K562 (cell line): ENCODE measurements at regions not wholly inside any gene's neighbourhood (a gene's known extent, or its start where the extent isn't known, plus 50 kb on each side); places are given as distances from the start of the nearest gene placed in this dataset.

Experiments used
- ATAC-seq: fragments of 200-7000 bp; cut with Tn5 transposase; 3 replicates; pipeline ENCODE4 v1.9.1; 2020; ENCODE audit warnings: moderate library complexity
- BruUV-seq: library from RNA; stranded (reverse); fragments of 400-500 nt; replicated peaks from 2 replicates; lab custom pipeline; 2021; lab: Mats Ljungman, UMichigan
- CTCF ChIA-PET: fragments of 300-600 bp; formaldehyde crosslinking; extraction: SDS; loops from one replicate; lab custom pipeline; 2021; ENCODE audit warnings: low intra/inter-chr PET ratio; lab: Yijun Ruan, JAX
- POLR2A ChIA-PET: fragments of 300-600, 350-650 bp; sonication (Branson Sonifier 250); formaldehyde crosslinking; extraction: SDS; loops from one replicate; lab custom pipeline; 2021; ENCODE audit warnings: antibody characterized with exemption, inconsistent platforms; lab: Yijun Ruan, JAX
- DNase-seq, 4 experiments: peaks; one replicate each; pipeline versions ENCODE4 v3.0.0 to v3.0.0-alpha.2; 2011 to 2018; ENCODE audit warnings: low spot score in 3 of 4, mixed read lengths in 3 of 4; ENCODE audit errors: extremely low read depth in 1 of 4
- FAIRE-seq: peaks from 2 replicates; lab custom pipeline; 2011; peaks lifted over from hg19 to GRCh38; lab: Jason Lieb, UNC
- H2AFZ ChIP-seq: 2 replicates; pipeline ENCODE4 v1.6.0; 2011; ENCODE audit warnings: low read depth, low read length, control low read depth, inconsistent platforms
- H3K27ac ChIP-seq: fragments of 200-600 bp; 3 replicates; pipeline ENCODE4 v1.8.0; 2011; ENCODE audit warnings: low read depth, mild to moderate bottlenecking, control low read depth, inconsistent platforms, low read length, moderate library complexity, mixed read lengths; ENCODE audit errors: extremely low read depth
- H3K27me3 ChIP-seq, 2 experiments: fragments of 300-600 bp in 1 of 2; 2 replicates in 1 of 2; 3 replicates in 1 of 2; pipeline versions ENCODE4 v1.6.0 to v1.8.0; 2011; ENCODE audit warnings: inconsistent platforms in 2 of 2, low read length in 2 of 2, mild to moderate bottlenecking in 1 of 2, mixed read lengths in 1 of 2, moderate library complexity in 1 of 2; ENCODE audit not compliant: control insufficient read depth in 2 of 2, insufficient read depth in 2 of 2
- H3K36me3 ChIP-seq: fragments of 300-600 bp; 3 replicates; pipeline ENCODE4 v1.8.0; 2011; ENCODE audit warnings: mild to moderate bottlenecking, low read length, inconsistent platforms; ENCODE audit not compliant: control insufficient read depth, insufficient read depth
- H3K4me1 ChIP-seq, 2 experiments: fragments of 200-600 bp in 1 of 2; replicated peaks in 1 of 2; 2 replicates in 1 of 2; 3 replicates in 1 of 2; pipeline versions ENCODE4 v1.5.1 to v1.8.0; 2011; ENCODE audit warnings: inconsistent platforms in 2 of 2, low read length in 2 of 2, mild to moderate bottlenecking in 1 of 2, mixed read lengths in 1 of 2, moderate library complexity in 1 of 2; ENCODE audit not compliant: control insufficient read depth in 2 of 2, insufficient read depth in 2 of 2
- H3K4me2 ChIP-seq: 2 replicates; pipeline ENCODE4 v1.6.1; 2011; ENCODE audit warnings: low read length, control low read depth, inconsistent platforms, mixed read lengths; ENCODE audit not compliant: insufficient read depth
- H3K4me3 ChIP-seq: fragments of 200-600 bp; sonication (generic), shearing (Covaris generic); 2 replicates; pipeline ENCODE4 v1.5.1; 2016; ENCODE audit warnings: control low read depth, inconsistent platforms
- H3K79me2 ChIP-seq: fragments of 200-600 bp; 3 replicates; pipeline ENCODE4 v1.8.0; 2011; ENCODE audit warnings: low read length, inconsistent platforms; ENCODE audit not compliant: control insufficient read depth, insufficient read depth
- H3K9ac ChIP-seq, 2 experiments: 2 replicates each; pipeline versions ENCODE4 v1.6.0 to v1.6.1; 2011; ENCODE audit warnings: low read depth in 2 of 2, low read length in 2 of 2, control low read depth in 1 of 2, inconsistent platforms in 1 of 2, mild to moderate bottlenecking in 1 of 2, mixed read lengths in 1 of 2; ENCODE audit not compliant: insufficient read depth in 1 of 2
- H3K9me1 ChIP-seq: one replicate; pipeline ENCODE4 v1.6.0; 2011; ENCODE audit warnings: inconsistent platforms, mild to moderate bottlenecking, low read length, moderate library complexity; ENCODE audit not compliant: control insufficient read depth, insufficient read depth
- H3K9me3 ChIP-seq: replicated peaks from 2 replicates; pipeline ENCODE4 v1.5.1; 2011; ENCODE audit warnings: low read depth, low read length, inconsistent platforms; ENCODE audit not compliant: control insufficient read depth, insufficient read depth
- H4K20me1 ChIP-seq: replicated peaks from 2 replicates; pipeline ENCODE4 v1.6.1; 2011; ENCODE audit warnings: low read length, inconsistent platforms, mixed read lengths; ENCODE audit not compliant: control insufficient read depth, insufficient read depth
- BACH1 ChIP-seq: fragments of 200-800 bp; sonication (Bioruptor generic); IDR thresholded peaks from 2 replicates; pipeline ENCODE4 v1.6.1; 2016; ENCODE audit warnings: missing genetic modification characterization, missing compliant biosample characterization
- EP300 ChIP-seq: IDR thresholded peaks from 2 replicates; pipeline ENCODE4 v1.6.1; 2012; ENCODE audit warnings: low read length, improper control_type of control experiment
- HDAC2 ChIP-seq: fragments of 450-650 bp; IDR thresholded peaks from 2 replicates; pipeline ENCODE4 v1.6.1; 2016; ENCODE audit warnings: mild to moderate bottlenecking
- HSF4 ChIP-seq: fragments of 250-450 bp; sonication (Bioruptor Pico); IDR thresholded peaks from 2 replicates; pipeline ENCODE4 v2.1.2; 2022; ENCODE audit warnings: mild to moderate bottlenecking, moderate library complexity, borderline replicate concordance
- MAFG ChIP-seq: fragments of 450-650 bp; conservative IDR thresholded peaks from 2 replicates; pipeline ENCODE4 v1.6.1; 2016; ENCODE audit warnings: missing genetic modification characterization, missing compliant biosample characterization
- SIX5 ChIP-seq, 2 experiments: IDR thresholded peaks; 2 replicates each; pipeline ENCODE4 v1.6.1; 2011; ENCODE audit warnings: low read length in 2 of 2, borderline replicate concordance in 1 of 2, low read depth in 1 of 2, mild to moderate bottlenecking in 1 of 2, moderate library complexity in 1 of 2; ENCODE audit not compliant: insufficient read depth in 1 of 2
- YY1 ChIP-seq, 3 experiments: IDR thresholded peaks; 2 replicates each; pipeline ENCODE4 v1.6.1; 2011; ENCODE audit warnings: low read length in 2 of 3, mild to moderate bottlenecking in 2 of 3, moderate library complexity in 2 of 3, borderline replicate concordance in 1 of 3, control low read depth in 1 of 3, low read depth in 1 of 3; ENCODE audit not compliant: insufficient read depth in 3 of 3, insufficient replicate concordance in 2 of 3, control insufficient read depth in 1 of 3, insufficient read length in 1 of 3; ENCODE audit errors: extremely low read depth in 1 of 3
- ZNF830 ChIP-seq: fragments of 250-450 bp; sonication (Bioruptor Pico); IDR thresholded peaks from 2 replicates; pipeline ENCODE4 v1.5.0; 2021; ENCODE audit warnings: mild to moderate bottlenecking
- WGBS: fragments of 100-300 bp; shearing (Covaris generic); methylation state at CpG from one replicate; pipeline ENCODE4 v1.1.6; 2016; ENCODE audit warnings: low coverage, mixed read lengths; ENCODE audit not compliant: insufficient coverage; ENCODE audit errors: missing lambda C conversion rate; 5-methylcytosine and 5-hydroxymethylcytosine counted together
- in situ Hi-C: fragments of 300-500 bp; cut with MboI; formaldehyde crosslinking; loops from 4 replicates; pipeline ENCODE4 v1.15.0; 2018; ENCODE audit warnings: inconsistent platforms, mixed read lengths
- intact Hi-C: fragments of 100-400 bp; cut with micrococcal nuclease; formaldehyde crosslinking; loops from 2 replicates; pipeline ENCODE4 v1.14.2; 2022
- TF ChIP-seq, protein P1 (sequence below): sonication (generic); formaldehyde crosslinking; IDR thresholded peaks from 2 replicates; pipeline ENCODE4 v1.8.0; 2022; ENCODE audit warnings: missing genetic modification reagents, mild to moderate bottlenecking, borderline replicate concordance
- TF ChIP-seq, protein P2 (sequence below): fragments of 450-650 bp; IDR thresholded peaks from 2 replicates; pipeline ENCODE4 v1.6.1; 2016; ENCODE audit warnings: antibody characterized with exemption

DNA sequence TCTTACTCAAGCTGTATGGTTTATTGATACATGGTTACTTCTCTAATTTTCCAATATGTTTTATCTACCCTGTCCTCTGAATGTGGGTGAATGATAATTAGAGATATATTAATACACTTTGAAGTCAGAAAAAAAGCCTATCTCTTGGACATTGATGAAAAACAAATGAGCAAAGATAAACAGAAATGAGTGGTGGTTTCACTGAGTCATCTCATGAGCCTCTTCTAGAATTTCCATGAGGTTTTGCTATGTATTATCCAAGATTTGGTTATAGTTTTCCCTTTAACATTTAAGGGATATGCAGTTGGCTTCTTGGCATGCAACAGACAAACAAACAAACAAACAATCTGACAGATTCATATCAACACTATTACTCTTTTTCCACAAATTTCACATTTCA is 586.8 kb downstream of the RFPL4B start (continued):
- no peak for TF ChIP-seq MAFG (tag)
- TF ChIP-seq, protein P1, sequence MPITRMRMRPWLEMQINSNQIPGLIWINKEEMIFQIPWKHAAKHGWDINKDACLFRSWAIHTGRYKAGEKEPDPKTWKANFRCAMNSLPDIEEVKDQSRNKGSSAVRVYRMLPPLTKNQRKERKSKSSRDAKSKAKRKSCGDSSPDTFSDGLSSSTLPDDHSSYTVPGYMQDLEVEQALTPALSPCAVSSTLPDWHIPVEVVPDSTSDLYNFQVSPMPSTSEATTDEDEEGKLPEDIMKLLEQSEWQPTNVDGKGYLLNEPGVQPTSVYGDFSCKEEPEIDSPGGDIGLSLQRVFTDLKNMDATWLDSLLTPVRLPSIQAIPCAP (CRISPR knock-in tag), result no peak

DNA sequence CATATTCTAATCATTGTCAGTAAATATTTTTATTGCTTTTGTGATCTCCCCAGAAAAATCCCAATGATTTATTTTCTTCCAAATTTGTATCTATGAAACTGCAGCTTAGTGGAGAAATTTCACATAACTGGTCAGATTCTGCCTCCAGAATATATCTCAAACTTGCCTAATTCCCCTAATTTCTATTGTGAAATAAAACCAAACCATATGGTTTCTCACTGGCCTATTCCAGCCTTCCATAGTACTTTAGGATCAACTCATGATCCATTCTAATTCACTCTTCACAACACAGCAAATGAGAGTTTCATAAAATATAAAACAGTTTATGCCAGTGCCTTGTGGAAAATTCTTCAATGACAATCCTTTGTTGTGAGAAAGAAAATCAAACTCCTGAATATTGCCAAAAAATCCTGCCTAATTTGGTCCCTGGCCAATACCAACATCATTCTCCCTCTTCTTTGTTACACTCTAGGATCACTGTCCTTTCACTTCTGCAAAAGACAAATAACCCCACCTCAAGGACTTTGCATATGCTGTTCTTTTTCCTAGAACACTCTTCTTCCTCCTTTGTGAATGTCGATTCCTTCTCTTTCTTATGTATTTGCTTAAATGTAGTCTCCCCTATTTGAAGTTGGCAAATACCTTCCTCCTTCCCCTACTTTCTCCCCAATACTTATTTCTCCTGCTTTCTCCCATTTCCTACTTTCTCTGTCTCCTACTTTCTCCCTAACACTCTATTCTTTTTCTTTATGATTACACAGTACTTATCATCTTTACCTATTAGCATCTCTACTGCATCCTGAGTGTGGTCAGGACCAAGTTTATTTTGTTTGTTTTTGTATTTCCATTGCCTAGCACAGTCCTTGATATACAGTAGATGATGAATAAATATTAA is 587.5 kb downstream of the RFPL4B start:
- intact Hi-C loops, result no loop called here

More for the DNA sequence above, 587.5 kb downstream of the RFPL4B start:
- H3K4me2 ChIP-seq, result no peak overlapping the region
- no peak for ATAC-seq
- ChIA-PET CTCF (no interaction called here), POLR2A (no interaction called here)
- H3K4me3 ChIP-seq, result no peak overlapping the region
- no peaks in the 10 kb centered on the region for H3K9me3 ChIP-seq
- no peak overlapping the region for H2AFZ ChIP-seq
- 33% methylated on average over 1 of the region's 1 CpG for WGBS
- no peaks in the 10 kb centered on the region for H4K20me1 ChIP-seq
- no peaks in the 10 kb centered on the region for H3K36me3 ChIP-seq
- H3K27me3 ChIP-seq, result no peaks in the 10 kb centered on the region
- no peak overlapping the region for H3K27ac ChIP-seq
- in situ Hi-C loops, result no loop called here
- no peak for DNase-seq
- no peak overlapping the region for H3K9ac ChIP-seq
- TF ChIP-seq ZNF830 (CRISPR knock-in tag) (no peak), SIX5 (IDR thresholded peaks at IDR 0.05; ENCODE audit: borderline replicate concordance in 1 of 2, insufficient read depth in 1 of 2, low read depth in 1 of 2, low read length in 2 of 2) (no peak), BACH1 (no peak), YY1 (IDR thresholded peaks at IDR 0.05; ENCODE audit: borderline replicate concordance in 1 of 3, control insufficient read depth in 1 of 3, extremely low read depth in 1 of 3, insufficient read depth in 3 of 3, insufficient read length in 1 of 3, insufficient replicate concordance in 2 of 3, low read depth in 1 of 3, low read length in 2 of 3) (no peak), HSF4 (CRISPR knock-in tag) (no peak), HDAC2 (no peak), EP300 (no peak)
- TF ChIP-seq, protein P2, sequence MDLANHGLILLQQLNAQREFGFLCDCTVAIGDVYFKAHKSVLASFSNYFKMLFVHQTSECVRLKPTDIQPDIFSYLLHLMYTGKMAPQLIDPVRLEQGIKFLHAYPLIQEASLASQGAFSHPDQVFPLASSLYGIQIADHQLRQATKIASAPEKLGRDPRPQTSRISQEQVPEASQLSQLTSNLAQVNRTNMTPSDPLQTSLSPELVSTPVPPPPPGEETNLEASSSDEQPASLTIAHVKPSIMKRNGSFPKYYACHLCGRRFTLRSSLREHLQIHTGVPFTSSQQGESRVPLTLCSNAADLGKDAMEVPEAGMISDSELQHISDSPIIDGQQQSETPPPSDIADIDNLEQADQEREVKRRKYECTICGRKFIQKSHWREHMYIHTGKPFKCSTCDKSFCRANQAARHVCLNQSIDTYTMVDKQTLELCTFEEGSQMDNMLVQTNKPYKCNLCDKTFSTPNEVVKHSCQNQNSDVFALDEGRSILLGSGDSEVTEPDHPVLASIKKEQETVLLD, result no peak
- TF ChIP-seq, all 486 proteins: peak for 0
- no TSS peak for BruUV-seq
- H3K9me1 ChIP-seq, result no peaks in the 10 kb centered on the region
- no peak for FAIRE-seq
- H3K4me1 ChIP-seq, result no peaks in the 10 kb centered on the region
- H3K79me2 ChIP-seq, result no peaks in the 10 kb centered on the region
